K562 (cell line): ENCODE measurements at regions not wholly inside any gene's neighbourhood (a gene's known extent, or its start where the extent isn't known, plus 50 kb on each side); places are given as distances from the start of the nearest gene placed in this dataset.

Experiments used
- EGR1 ChIP-seq: fragments of 450-650 bp; conservative IDR thresholded peaks from 2 replicates; pipeline ENCODE4 v1.6.1; 2017; ENCODE audit warnings: mild to moderate bottlenecking
- MITF ChIP-seq: IDR thresholded peaks from 2 replicates; pipeline ENCODE4 v1.6.1; 2014; ENCODE audit warnings: antibody characterized with exemption
- MLLT1 ChIP-seq, 2 experiments: fragments of 450-650 bp; IDR thresholded peaks; 2 replicates each; pipeline ENCODE4 v1.6.1; 2016
- PCBP2 ChIP-seq: fragments of 200-400 bp; formaldehyde crosslinking; IDR thresholded peaks from 2 replicates; pipeline ENCODE4 v1.6.1; 2018; ENCODE audit warnings: low read length, low read depth, mild to moderate bottlenecking, moderate library complexity; ENCODE audit not compliant: poor library complexity, severe bottlenecking
- PHTF2 ChIP-seq: fragments of 250-450 bp; sonication (Bioruptor Pico); IDR thresholded peaks from 2 replicates; pipeline ENCODE4 v1.5.0; 2021; ENCODE audit warnings: mild to moderate bottlenecking
- PPARD ChIP-seq: fragments of 250-450 bp; sonication (Bioruptor Pico); IDR thresholded peaks from 2 replicates; pipeline ENCODE4 v1.8.0; 2022; ENCODE audit warnings: inconsistent platforms, mild to moderate bottlenecking, moderate library complexity
- RNF2 ChIP-seq: sonication (generic); IDR thresholded peaks from 2 replicates; pipeline ENCODE4 v1.6.1; 2016
- U2AF1 ChIP-seq: fragments of 200-400 bp; formaldehyde crosslinking; optimal IDR thresholded peaks from 2 replicates; pipeline ENCODE3; 2017; ENCODE audit warnings: mild to moderate bottlenecking, low read depth, low read length, moderate library complexity
- ZFX ChIP-seq: sonication (generic); formaldehyde crosslinking; IDR thresholded peaks from 2 replicates; pipeline ENCODE4 v1.8.0; 2022; ENCODE audit warnings: mild to moderate bottlenecking, missing genetic modification reagents, moderate library complexity
- ZNF354B ChIP-seq: fragments of 250-450 bp; sonication (Bioruptor Pico); IDR thresholded peaks from 2 replicates; pipeline ENCODE4 v1.4.0; 2020
- ZNF699 ChIP-seq: fragments of 250-450 bp; sonication (Bioruptor Pico); IDR thresholded peaks from 2 replicates; pipeline ENCODE4 v1.8.0; 2021; ENCODE audit warnings: mild to moderate bottlenecking, moderate library complexity; ENCODE audit not compliant: insufficient replicate concordance
- TF ChIP-seq, protein P1 (sequence below): fragments of 450-650 bp; IDR thresholded peaks from 2 replicates; pipeline ENCODE4 v1.6.1; 2016; ENCODE audit warnings: low read depth
- TF ChIP-seq, protein P2 (sequence below): sonication (generic); formaldehyde crosslinking; IDR thresholded peaks from 2 replicates; pipeline ENCODE4 v1.5.0; 2020; ENCODE audit warnings: missing genetic modification reagents
- TF ChIP-seq, protein P3 (sequence below): fragments of 450-650 bp; IDR thresholded peaks from 2 replicates; pipeline ENCODE4 v1.6.1; 2016

DNA sequence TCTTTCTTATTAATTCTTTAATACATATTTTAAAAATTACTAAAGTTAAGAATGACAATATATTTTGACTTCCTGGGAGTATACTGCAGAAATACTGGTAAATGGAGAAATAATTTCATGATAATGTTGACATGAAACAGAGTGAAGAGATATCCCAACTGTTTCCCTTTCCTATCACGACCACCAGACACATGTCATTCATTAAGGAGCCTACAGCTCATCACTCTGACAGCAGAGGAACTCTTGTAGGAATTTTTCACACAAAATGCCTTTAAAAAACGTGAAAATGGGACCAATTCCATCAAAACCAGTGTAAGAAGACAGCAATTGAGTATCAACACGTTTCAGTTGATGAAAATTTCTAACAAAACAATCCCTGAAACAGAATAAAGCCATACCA lies 172.9 kb upstream of the CPHXL start (continued):
- TF ChIP-seq, protein P1, sequence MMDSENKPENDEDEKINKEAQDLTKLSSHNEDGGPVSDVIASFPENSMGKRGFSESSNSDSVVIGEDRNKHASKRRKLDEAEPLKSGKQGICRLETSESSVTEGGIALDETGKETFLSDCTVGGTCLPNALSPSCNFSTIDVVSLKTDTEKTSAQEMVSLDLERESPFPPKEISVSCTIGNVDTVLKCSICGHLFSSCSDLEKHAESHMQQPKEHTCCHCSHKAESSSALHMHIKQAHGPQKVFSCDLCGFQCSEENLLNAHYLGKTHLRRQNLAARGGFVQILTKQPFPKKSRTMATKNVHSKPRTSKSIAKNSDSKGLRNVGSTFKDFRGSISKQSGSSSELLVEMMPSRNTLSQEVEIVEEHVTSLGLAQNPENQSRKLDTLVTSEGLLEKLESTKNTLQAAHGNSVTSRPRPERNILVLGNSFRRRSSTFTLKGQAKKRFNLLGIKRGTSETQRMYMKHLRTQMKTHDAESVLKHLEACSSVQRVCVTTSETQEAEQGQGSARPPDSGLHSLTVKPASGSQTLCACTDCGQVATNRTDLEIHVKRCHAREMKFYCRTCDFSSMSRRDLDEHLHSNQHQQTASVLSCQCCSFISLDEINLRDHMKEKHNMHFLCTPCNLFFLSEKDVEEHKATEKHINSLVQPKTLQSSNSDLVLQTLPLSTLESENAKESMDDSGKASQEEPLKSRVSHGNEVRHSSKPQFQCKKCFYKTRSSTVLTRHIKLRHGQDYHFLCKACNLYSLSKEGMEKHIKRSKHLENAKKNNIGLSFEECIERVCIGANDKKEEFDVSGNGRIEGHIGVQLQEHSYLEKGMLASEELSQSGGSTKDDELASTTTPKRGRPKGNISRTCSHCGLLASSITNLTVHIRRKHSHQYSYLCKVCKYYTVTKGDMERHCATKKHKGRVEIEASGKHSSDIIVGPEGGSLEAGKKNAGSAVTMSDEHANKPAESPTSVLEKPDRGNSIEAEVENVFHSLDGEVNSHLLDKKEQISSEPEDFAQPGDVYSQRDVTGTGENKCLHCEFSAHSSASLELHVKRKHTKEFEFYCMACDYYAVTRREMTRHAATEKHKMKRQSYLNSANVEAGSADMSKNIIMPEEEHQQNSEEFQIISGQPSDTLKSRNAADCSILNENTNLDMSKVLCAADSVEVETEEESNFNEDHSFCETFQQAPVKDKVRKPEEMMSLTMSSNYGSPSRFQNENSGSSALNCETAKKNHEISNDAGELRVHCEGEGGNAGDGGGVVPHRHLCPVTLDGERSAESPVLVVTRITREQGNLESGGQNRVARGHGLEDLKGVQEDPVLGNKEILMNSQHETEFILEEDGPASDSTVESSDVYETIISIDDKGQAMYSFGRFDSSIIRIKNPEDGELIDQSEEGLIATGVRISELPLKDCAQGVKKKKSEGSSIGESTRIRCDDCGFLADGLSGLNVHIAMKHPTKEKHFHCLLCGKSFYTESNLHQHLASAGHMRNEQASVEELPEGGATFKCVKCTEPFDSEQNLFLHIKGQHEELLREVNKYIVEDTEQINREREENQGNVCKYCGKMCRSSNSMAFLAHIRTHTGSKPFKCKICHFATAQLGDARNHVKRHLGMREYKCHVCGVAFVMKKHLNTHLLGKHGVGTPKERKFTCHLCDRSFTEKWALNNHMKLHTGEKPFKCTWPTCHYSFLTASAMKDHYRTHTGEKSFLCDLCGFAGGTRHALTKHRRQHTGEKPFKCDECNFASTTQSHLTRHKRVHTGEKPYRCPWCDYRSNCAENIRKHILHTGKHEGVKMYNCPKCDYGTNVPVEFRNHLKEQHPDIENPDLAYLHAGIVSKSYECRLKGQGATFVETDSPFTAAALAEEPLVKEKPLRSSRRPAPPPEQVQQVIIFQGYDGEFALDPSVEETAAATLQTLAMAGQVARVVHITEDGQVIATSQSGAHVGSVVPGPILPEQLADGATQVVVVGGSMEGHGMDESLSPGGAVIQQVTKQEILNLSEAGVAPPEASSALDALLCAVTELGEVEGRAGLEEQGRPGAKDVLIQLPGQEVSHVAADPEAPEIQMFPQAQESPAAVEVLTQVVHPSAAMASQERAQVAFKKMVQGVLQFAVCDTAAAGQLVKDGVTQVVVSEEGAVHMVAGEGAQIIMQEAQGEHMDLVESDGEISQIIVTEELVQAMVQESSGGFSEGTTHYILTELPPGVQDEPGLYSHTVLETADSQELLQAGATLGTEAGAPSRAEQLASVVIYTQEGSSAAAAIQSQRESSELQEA: no peak
- TF ChIP-seq PPARD (CRISPR knock-in tag) (no peak), ZNF354B (CRISPR knock-in tag) (no peak), EGR1 (no peak), MITF (no peak), ZNF699 (CRISPR knock-in tag) (no peak), PHTF2 (CRISPR knock-in tag) (no peak), U2AF1 (no peak), ZFX (CRISPR knock-in tag) (no peak), RNF2 (no peak), MLLT1 (IDR thresholded peaks at IDR 0.05) (no peak), PCBP2 (no peak)
- TF ChIP-seq, protein P2, sequence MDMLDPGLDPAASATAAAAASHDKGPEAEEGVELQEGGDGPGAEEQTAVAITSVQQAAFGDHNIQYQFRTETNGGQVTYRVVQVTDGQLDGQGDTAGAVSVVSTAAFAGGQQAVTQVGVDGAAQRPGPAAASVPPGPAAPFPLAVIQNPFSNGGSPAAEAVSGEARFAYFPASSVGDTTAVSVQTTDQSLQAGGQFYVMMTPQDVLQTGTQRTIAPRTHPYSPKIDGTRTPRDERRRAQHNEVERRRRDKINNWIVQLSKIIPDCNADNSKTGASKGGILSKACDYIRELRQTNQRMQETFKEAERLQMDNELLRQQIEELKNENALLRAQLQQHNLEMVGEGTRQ: no peak
- TF ChIP-seq, protein P3, sequence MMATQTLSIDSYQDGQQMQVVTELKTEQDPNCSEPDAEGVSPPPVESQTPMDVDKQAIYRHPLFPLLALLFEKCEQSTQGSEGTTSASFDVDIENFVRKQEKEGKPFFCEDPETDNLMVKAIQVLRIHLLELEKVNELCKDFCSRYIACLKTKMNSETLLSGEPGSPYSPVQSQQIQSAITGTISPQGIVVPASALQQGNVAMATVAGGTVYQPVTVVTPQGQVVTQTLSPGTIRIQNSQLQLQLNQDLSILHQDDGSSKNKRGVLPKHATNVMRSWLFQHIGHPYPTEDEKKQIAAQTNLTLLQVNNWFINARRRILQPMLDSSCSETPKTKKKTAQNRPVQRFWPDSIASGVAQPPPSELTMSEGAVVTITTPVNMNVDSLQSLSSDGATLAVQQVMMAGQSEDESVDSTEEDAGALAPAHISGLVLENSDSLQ: no peak
